Stomach (tissue), 8 donors: ENCODE measurements at regions not wholly inside any gene's neighbourhood (a gene's known extent, or its start where the extent isn't known, plus 50 kb on each side); places are given as distances from the start of the nearest gene placed in this dataset.
A peak's percentile ranks its signal among the peaks of the same experiment; 100 is the strongest.

ENCODE experiments used
- DNase-seq, 2 donors: peaks; one replicate each; pipeline versions ENCODE4 v3.0.0 to v3.0.0-alpha.2; 2013 to 2019
- H3K27ac ChIP-seq, 5 donors: fragments of 200-600 bp in 4 of 5; sonication (generic) in 4 of 5; one replicate each; pipeline ENCODE4 v1.5.1; 2013 to 2019; ENCODE audit warnings: mild to moderate bottlenecking in 1 of 5, moderate library complexity in 1 of 5
- H3K27me3 ChIP-seq, 3 donors: fragments of 200-600 bp; sonication (generic); one replicate each; pipeline ENCODE4 v1.5.1; 2017 to 2019; ENCODE audit warnings: mixed run types in 1 of 3
- H3K36me3 ChIP-seq, 4 donors: fragments of 200-600 bp; sonication (generic); 1 replicate in 3 of 4; 2 replicates in 1 of 4; pipeline ENCODE4 v1.5.1; 2016 to 2019
- H3K4me1 ChIP-seq, 4 donors: fragments of 200-600 bp; sonication (generic); one replicate each; pipeline ENCODE4 v1.5.1; 2016 to 2019
- H3K4me3 ChIP-seq, 4 donors: fragments of 200-600 bp; sonication (generic) in 3 of 4; one replicate each; pipeline ENCODE4 v1.5.1; 2016 to 2019; ENCODE audit warnings: mild to moderate bottlenecking in 1 of 4
- H3K9me3 ChIP-seq, 4 donors: fragments of 200-600 bp; sonication (generic); one replicate each; pipeline ENCODE4 v1.5.1; 2016 to 2019
- EP300 ChIP-seq: sonication (generic); formaldehyde crosslinking; IDR thresholded peaks from one replicate; pipeline ENCODE4 v1.6.1; 2017; ENCODE audit warnings: antibody characterized with exemption
- POLR2A ChIP-seq, 4 donors: fragments of 450-650 bp; IDR thresholded peaks; one replicate each; pipeline ENCODE4 v1.6.1; 2016; ENCODE audit warnings: antibody characterized with exemption in 4 of 4, control low read depth in 2 of 4, mild to moderate bottlenecking in 1 of 4, moderate library complexity in 1 of 4
- POLR2AphosphoS5 ChIP-seq, 3 donors: sonication (generic); formaldehyde crosslinking; IDR thresholded peaks; one replicate each; pipeline ENCODE4 v1.6.1; 2016; ENCODE audit warnings: antibody characterized with exemption in 3 of 3
- WGBS, 5 donors: extraction: QIAGEN DNeasy Blood & Tissue Kit in 3 of 5; methylation state at CpG; one replicate each; pipeline versions ENCODE4 v1.1.5 to v1.1.7; 2013 to 2018; 5-methylcytosine and 5-hydroxymethylcytosine counted together
- intact Hi-C: fragments of 100-400 bp; cut with DNase I; formaldehyde crosslinking; loops from one replicate; pipeline ENCODE4 v1.15.1; 2023; ENCODE audit warnings: low total_unique reads
- TF ChIP-seq, protein P1 (sequence below), 7 experiments: fragments of 450-650 bp in 4 of 7; fragments of 200-600 bp in 3 of 7; sonication (generic) in 3 of 7; IDR thresholded peaks; one replicate each; pipeline ENCODE4 v1.5.1; 2016 to 2019; ENCODE audit warnings: antibody characterized with exemption in 7 of 7, control low read depth in 2 of 7, mild to moderate bottlenecking in 1 of 7
- donor health status: healthy with polysubstance abuse.
- donor health status: Bipolar disorder and iron deficiency.
- donor health status: healthy.

DNA sequence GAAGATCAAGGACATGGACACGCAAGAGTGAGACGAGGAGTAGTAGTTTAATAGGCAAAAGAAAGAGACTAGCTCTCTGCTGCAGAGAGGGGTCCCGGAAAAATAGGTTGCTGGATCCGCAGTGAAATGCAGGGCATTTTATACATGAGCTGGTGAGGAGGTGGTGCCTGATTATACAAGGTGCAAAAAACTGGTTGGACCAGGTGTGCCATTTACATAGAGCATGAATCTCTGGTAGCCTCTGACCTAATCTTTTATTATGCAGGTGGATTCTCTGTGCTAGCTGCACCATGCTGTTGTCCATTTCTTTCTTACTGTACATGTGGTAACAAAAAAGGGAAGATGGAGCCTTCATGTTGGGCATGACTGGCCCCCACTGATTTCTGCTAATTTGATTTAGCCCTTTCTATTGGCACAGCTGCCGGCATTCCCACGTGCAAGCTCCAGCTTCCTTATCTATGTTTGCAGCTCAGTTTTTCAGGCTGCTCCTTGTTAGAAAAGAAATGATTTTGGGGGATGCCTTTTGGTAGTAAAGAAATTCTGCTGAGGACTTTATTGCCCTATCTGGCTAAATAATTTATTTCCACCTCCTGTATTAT is 548.1 kb downstream of the BRINP3 start:
- H3K27ac ChIP-seq, result no peak overlapping the region
- no peaks in the 10 kb centered on the region for H3K36me3 ChIP-seq
- no peak overlapping the region for H3K4me3 ChIP-seq
- no peak for TF ChIP-seq POLR2A (IDR thresholded peaks at IDR 0.05)
- TF ChIP-seq POLR2AphosphoS5 (IDR thresholded peaks at IDR 0.05), result no peak
- TF ChIP-seq, protein P1, sequence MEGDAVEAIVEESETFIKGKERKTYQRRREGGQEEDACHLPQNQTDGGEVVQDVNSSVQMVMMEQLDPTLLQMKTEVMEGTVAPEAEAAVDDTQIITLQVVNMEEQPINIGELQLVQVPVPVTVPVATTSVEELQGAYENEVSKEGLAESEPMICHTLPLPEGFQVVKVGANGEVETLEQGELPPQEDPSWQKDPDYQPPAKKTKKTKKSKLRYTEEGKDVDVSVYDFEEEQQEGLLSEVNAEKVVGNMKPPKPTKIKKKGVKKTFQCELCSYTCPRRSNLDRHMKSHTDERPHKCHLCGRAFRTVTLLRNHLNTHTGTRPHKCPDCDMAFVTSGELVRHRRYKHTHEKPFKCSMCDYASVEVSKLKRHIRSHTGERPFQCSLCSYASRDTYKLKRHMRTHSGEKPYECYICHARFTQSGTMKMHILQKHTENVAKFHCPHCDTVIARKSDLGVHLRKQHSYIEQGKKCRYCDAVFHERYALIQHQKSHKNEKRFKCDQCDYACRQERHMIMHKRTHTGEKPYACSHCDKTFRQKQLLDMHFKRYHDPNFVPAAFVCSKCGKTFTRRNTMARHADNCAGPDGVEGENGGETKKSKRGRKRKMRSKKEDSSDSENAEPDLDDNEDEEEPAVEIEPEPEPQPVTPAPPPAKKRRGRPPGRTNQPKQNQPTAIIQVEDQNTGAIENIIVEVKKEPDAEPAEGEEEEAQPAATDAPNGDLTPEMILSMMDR (IDR thresholded peaks at IDR 0.05), result no peak
- no peak for TF ChIP-seq EP300
- WGBS, 5 donors, result 58 to 67% (median 66%) methylated on average over 6 of the region's 6 CpGs
- DNase-seq, result peak in 1 of 2 donors; percentile 5
- H3K27me3 ChIP-seq, result no peaks in the 10 kb centered on the region
- intact Hi-C loops, result no loop called here
- H3K9me3 ChIP-seq, result peaks cover 0 to 18% (median 10%) of the 10 kb centered on the region in 4 donors
- no peaks in the 10 kb centered on the region for H3K4me1 ChIP-seq

DNA sequence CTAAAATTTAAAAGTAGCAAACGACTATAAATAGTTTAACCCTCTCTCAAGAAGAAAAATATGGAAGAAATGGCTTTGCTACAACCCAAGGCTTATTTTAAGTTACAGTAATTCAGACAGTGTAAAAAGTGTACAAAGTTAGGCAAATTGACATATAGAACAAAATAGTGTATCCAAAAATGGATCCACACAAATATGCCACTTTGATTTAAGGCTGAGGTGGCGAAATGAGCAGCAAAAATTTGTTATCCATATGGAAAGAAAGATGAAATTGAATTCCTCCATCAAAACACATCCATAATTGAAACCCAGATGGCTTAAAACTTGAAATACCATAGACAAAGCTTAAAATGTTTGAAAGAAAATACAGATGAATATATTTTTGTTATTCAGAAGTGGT is 540.8 kb downstream of the BRINP3 start:
- no peaks in the 10 kb centered on the region for H3K4me1 ChIP-seq
- peaks cover 0 to 4% (median 2%) of the 10 kb centered on the region in 4 donors for H3K9me3 ChIP-seq
- WGBS, 5 donors, result 73 to 82% (median 78%) methylated on average over 2 of the region's 2 CpGs
- no peak overlapping the region for H3K4me3 ChIP-seq
- H3K27me3 ChIP-seq, result no peaks in the 10 kb centered on the region
- DNase-seq, result no peak
- TF ChIP-seq POLR2AphosphoS5 (IDR thresholded peaks at IDR 0.05) (no peak), POLR2A (IDR thresholded peaks at IDR 0.05) (no peak), EP300 (no peak)
- TF ChIP-seq, protein P1 (IDR thresholded peaks at IDR 0.05), result no peak
- intact Hi-C loops, result no loop called here
- H3K27ac ChIP-seq, result no peak overlapping the region
- no peaks in the 10 kb centered on the region for H3K36me3 ChIP-seq

DNA sequence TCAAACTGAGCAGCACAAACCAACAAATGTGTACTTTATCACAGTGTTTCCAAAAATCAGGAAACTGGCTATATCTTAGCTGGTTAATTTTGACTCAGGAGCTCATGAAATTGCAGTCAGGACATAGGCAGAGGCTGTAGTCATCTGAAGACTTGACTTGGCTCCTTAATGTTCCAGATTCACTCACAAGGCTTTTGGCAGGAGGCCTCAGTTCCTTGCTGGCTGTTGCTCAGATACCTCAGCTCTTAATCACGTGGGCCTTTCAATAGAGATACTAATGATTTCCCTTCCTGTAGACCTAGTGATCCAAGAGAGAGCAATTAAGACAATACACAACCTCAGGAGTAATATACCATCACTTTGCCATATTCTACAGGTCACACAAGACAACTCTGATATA is 537.7 kb downstream of the BRINP3 start:
- Histone ChIP-seq H3K27me3 (no peaks in the 10 kb centered on the region), H3K27ac (no peak overlapping the region), H3K4me3 (no peak overlapping the region), H3K4me1 (no peaks in the 10 kb centered on the region), H3K9me3 (peaks cover 0 to 4% (median 0%) of the 10 kb centered on the region in 4 donors), H3K36me3 (no peaks in the 10 kb centered on the region)
- intact Hi-C loops, result no loop called here
- WGBS, 5 donors, result 11 to 35% (median 19%) methylated on average over 1 of the region's 1 CpG
- TF ChIP-seq, protein P1 (IDR thresholded peaks at IDR 0.05), result no peak
- TF ChIP-seq EP300 (no peak), POLR2AphosphoS5 (IDR thresholded peaks at IDR 0.05) (no peak)
- no peak for DNase-seq

DNA sequence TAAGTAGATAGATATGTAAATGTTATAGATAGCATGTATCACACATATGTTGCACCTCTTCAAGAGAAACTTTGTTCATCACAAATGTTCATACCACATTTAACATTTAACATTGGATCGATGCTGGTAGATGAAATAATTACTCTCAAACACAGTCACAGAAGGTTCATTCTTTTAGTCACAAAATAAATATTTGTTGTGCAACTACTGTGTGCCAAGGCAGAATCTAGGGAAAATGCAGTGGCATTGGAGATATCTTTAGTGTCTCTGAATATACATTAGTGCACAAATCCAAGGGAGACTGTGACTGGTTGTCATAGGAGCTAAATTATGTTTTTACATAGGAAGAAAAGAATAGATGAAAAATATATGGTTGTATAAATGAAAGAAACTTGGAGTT is 535.7 kb downstream of the BRINP3 start:
- H3K27me3 ChIP-seq, result no peaks in the 10 kb centered on the region
- no peak for DNase-seq
- no peak overlapping the region for H3K27ac ChIP-seq
- no peaks in the 10 kb centered on the region for H3K36me3 ChIP-seq
- intact Hi-C loops, result no loop called here
- TF ChIP-seq EP300 (no peak), POLR2A (IDR thresholded peaks at IDR 0.05) (no peak), POLR2AphosphoS5 (IDR thresholded peaks at IDR 0.05) (no peak)
- TF ChIP-seq, protein P1 (IDR thresholded peaks at IDR 0.05), result no peak
- no peak overlapping the region for H3K4me3 ChIP-seq
- 59 to 81% (median 63%) methylated on average over 1 of the region's 1 CpG for WGBS, 5 donors
- H3K4me1 ChIP-seq, result no peaks in the 10 kb centered on the region
- H3K9me3 ChIP-seq, result no peaks in the 10 kb centered on the region
